CD8-positive, alpha-beta memory T cell (primary cell): ENCODE measurements at regions not wholly inside any gene's neighbourhood (a gene's known extent, or its start where the extent isn't known, plus 50 kb on each side); places are given as distances from the start of the nearest gene placed in this dataset.

ENCODE experiments used
- CTCF ChIA-PET: fragments of 350-600 bp; sonication (Branson Sonifier 250); formaldehyde crosslinking; loops from one replicate; lab custom pipeline; 2021; ENCODE audit warnings: antibody characterized with exemption; lab: Charles Lee
- POLR2A ChIA-PET: fragments of 350-600 bp; sonication (Branson Sonifier 250); formaldehyde crosslinking; loops from one replicate; lab custom pipeline; 2021; ENCODE audit warnings: antibody characterized with exemption; lab: Charles Lee
- DNase-seq, 5 donors: peaks; one replicate each; pipeline versions ENCODE4 v3.0.0 to v3.0.0-alpha.2; 2020 to 2022; ENCODE audit warnings: mixed read lengths in 1 of 5
- H3K27ac ChIP-seq: one replicate; pipeline ENCODE4 v1.7.0; 2013; ENCODE audit warnings: low read depth, mild to moderate bottlenecking, low read length, moderate library complexity
- H3K27me3 ChIP-seq: 2 replicates; pipeline ENCODE4 v1.7.0; 2013; ENCODE audit warnings: low read length, mild to moderate bottlenecking; ENCODE audit not compliant: insufficient read depth, poor library complexity, severe bottlenecking
- H3K36me3 ChIP-seq: 2 replicates; pipeline ENCODE4 v1.7.0; 2013; ENCODE audit warnings: mild to moderate bottlenecking, low read length, moderate library complexity; ENCODE audit not compliant: insufficient read depth
- H3K4me1 ChIP-seq: 2 replicates; pipeline ENCODE4 v1.7.0; 2013; ENCODE audit warnings: mild to moderate bottlenecking, low read length, moderate library complexity; ENCODE audit not compliant: insufficient read depth
- H3K4me3 ChIP-seq: 2 replicates; pipeline ENCODE4 v1.7.0; 2013; ENCODE audit warnings: mild to moderate bottlenecking, low read length
- H3K9me3 ChIP-seq: 2 replicates; pipeline ENCODE4 v1.7.0; 2013; ENCODE audit warnings: mild to moderate bottlenecking, low read length
- H3K27ac Mint-ChIP-seq, 8 donors: one replicate each; pipeline ENCODE4 v1.8.0; 2020 to 2021; ENCODE audit warnings: mixed read lengths in 8 of 8, mild to moderate bottlenecking in 6 of 8, inconsistent platforms in 3 of 8, moderate library complexity in 3 of 8
- H3K27me3 Mint-ChIP-seq, 2 donors: one replicate each; pipeline ENCODE4 v1.8.0; 2020 to 2021; ENCODE audit warnings: mixed read lengths in 2 of 2, mild to moderate bottlenecking in 1 of 2, moderate library complexity in 1 of 2
- H3K36me3 Mint-ChIP-seq, 3 donors: one replicate each; pipeline ENCODE4 v1.8.0; 2020 to 2021; ENCODE audit warnings: mixed read lengths in 3 of 3, inconsistent platforms in 1 of 3, mild to moderate bottlenecking in 1 of 3
- H3K4me1 Mint-ChIP-seq, 3 donors: one replicate each; pipeline ENCODE4 v1.8.0; 2020 to 2021; ENCODE audit warnings: mixed read lengths in 3 of 3, inconsistent platforms in 1 of 3, mild to moderate bottlenecking in 1 of 3
- H3K4me3 Mint-ChIP-seq, 7 donors: one replicate each; pipeline ENCODE4 v1.8.0; 2020 to 2021; ENCODE audit warnings: mixed read lengths in 7 of 7, mild to moderate bottlenecking in 6 of 7, moderate library complexity in 4 of 7, inconsistent platforms in 2 of 7
- H3K9me3 Mint-ChIP-seq, 5 donors: one replicate each; pipeline ENCODE4 v1.8.0; 2020 to 2022; ENCODE audit warnings: mixed read lengths in 5 of 5, mild to moderate bottlenecking in 3 of 5, moderate library complexity in 2 of 5, inconsistent platforms in 1 of 5

DNA sequence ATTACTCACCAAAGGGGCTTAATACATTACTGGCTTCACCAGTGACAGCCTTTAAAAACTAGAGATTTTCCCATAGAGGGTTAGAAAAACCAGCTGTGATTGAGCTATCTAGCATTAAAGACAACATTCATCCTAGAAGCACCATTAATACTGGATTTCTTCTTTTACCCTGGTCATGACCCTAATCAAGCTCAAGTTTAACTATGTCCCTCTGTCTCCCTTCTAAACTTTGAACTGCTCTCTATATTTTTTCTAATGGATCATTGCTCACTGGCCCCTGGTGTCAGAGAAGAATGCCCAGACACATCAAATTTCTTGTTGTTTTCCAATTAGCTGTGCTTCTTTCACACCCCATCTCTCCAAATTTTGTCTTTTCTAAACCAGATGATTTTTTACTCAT, 1101.3 kb downstream of the XPNPEP1 start:
- H3K4me1 Mint-ChIP-seq: no peaks in the 10 kb centered on the region
- Histone ChIP-seq H3K36me3 (no peaks in the 10 kb centered on the region), H3K4me1 (no peaks in the 10 kb centered on the region), H3K27ac (no peak overlapping the region), H3K4me3 (no peak overlapping the region), H3K9me3 (no peaks in the 10 kb centered on the region), H3K27me3 (no peaks in the 10 kb centered on the region)
- H3K27me3 Mint-ChIP-seq: no peaks in the 10 kb centered on the region
- DNase-seq: no peak
- no peaks in the 10 kb centered on the region for H3K36me3 Mint-ChIP-seq
- ChIA-PET POLR2A (no interaction called here), CTCF (no interaction called here)
- H3K4me3 Mint-ChIP-seq: no peak overlapping the region
- peaks cover 4 to 20% (median 8%) of the 10 kb centered on the region in 5 donors for H3K9me3 Mint-ChIP-seq
- H3K27ac Mint-ChIP-seq: no peak overlapping the region

DNA sequence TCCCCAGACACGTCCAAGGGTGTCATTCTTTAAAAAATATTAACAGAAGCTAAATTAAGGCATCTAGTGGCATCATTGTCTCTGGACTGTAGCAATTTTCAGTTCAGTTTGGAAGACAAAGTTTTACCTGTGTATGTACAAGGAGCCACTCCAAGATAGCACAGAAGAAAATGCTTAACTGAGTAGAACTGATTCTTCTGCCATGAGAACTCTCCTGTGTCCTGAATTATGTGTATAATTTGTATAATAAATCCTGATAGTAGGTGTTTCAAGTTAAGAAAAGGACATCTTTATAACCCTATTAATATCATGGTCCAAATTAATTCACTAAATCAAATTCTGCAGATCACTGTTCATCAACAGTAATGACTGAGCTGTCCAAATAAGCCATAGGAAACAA, 1104.0 kb downstream of the XPNPEP1 start:
- Mint-ChIP-seq H3K9me3 (peaks cover 2 to 14% (median 7%) of the 10 kb centered on the region in 5 donors), H3K4me3 (no peak overlapping the region), H3K4me1 (no peaks in the 10 kb centered on the region), H3K36me3 (no peaks in the 10 kb centered on the region), H3K27me3 (no peaks in the 10 kb centered on the region), H3K27ac (no peak overlapping the region)
- no peaks in the 10 kb centered on the region for H3K27me3 ChIP-seq
- no peak overlapping the region for H3K4me3 ChIP-seq
- H3K36me3 ChIP-seq: no peaks in the 10 kb centered on the region
- H3K9me3 ChIP-seq: no peaks in the 10 kb centered on the region
- CTCF ChIA-PET: no interaction called here
- no peaks in the 10 kb centered on the region for H3K4me1 ChIP-seq
- no peak for DNase-seq
- POLR2A ChIA-PET: no interaction called here
- no peak overlapping the region for H3K27ac ChIP-seq

DNA sequence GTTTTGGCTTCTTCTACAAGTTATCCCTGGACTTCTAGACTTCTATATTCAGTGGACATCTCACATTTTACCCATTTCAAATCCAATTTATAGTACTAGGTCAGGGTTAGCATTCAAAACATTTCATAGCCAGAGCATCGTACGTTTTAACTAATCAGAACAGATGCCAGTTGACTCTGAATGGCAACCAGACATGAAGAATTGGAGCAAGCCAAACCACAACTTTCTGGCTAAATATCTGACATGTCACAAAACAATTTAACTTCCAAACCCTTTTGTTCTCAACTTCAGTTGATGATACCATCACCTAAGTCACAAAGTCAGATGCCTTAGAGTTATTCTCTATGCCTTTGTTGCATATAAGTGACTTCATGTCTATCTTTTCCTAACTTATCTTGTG, 1105.7 kb downstream of the XPNPEP1 start:
- H3K36me3 ChIP-seq: no peaks in the 10 kb centered on the region
- POLR2A ChIA-PET: no interaction called here
- Mint-ChIP-seq H3K27me3 (no peaks in the 10 kb centered on the region), H3K4me1 (no peaks in the 10 kb centered on the region), H3K4me3 (no peak overlapping the region), H3K9me3 (peaks cover 5 to 18% (median 8%) of the 10 kb centered on the region in 5 donors), H3K27ac (no peak overlapping the region), H3K36me3 (no peaks in the 10 kb centered on the region)
- CTCF ChIA-PET: no interaction called here
- H3K4me3 ChIP-seq: no peak overlapping the region
- H3K27me3 ChIP-seq: no peaks in the 10 kb centered on the region
- DNase-seq: no peak
- no peaks in the 10 kb centered on the region for H3K4me1 ChIP-seq
- no peaks in the 10 kb centered on the region for H3K9me3 ChIP-seq
- no peak overlapping the region for H3K27ac ChIP-seq

DNA sequence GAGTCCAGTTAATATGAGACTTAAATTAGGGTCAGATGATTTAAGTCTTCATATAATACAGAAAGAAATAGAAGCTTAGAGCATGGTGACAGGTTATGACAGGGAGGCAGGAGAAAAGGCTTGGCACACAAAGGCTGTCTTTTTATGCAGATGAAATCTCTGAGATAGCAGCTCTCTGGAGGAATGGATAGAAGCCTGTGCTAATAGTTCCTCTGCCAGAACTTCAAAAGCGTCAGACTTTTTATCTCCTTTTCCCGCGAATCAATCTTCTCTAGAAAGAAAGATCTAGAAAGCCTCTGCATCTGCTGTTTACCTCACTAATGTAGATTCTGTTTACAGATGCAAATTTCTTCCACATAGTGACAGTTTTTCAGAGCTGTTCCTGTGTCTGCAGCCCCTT, 1106.2 kb downstream of the XPNPEP1 start:
- Histone ChIP-seq H3K4me3 (no peak overlapping the region), H3K4me1 (no peaks in the 10 kb centered on the region), H3K27ac (no peak overlapping the region), H3K9me3 (no peaks in the 10 kb centered on the region), H3K27me3 (no peaks in the 10 kb centered on the region), H3K36me3 (no peaks in the 10 kb centered on the region)
- POLR2A ChIA-PET: no interaction called here
- no peak for DNase-seq
- H3K27me3 Mint-ChIP-seq: no peaks in the 10 kb centered on the region
- no peak overlapping the region for H3K4me3 Mint-ChIP-seq
- CTCF ChIA-PET: no interaction called here
- no peak overlapping the region for H3K27ac Mint-ChIP-seq
- H3K36me3 Mint-ChIP-seq: no peaks in the 10 kb centered on the region
- no peaks in the 10 kb centered on the region for H3K4me1 Mint-ChIP-seq
- H3K9me3 Mint-ChIP-seq: peaks cover 4 to 22% (median 8%) of the 10 kb centered on the region in 5 donors

DNA sequence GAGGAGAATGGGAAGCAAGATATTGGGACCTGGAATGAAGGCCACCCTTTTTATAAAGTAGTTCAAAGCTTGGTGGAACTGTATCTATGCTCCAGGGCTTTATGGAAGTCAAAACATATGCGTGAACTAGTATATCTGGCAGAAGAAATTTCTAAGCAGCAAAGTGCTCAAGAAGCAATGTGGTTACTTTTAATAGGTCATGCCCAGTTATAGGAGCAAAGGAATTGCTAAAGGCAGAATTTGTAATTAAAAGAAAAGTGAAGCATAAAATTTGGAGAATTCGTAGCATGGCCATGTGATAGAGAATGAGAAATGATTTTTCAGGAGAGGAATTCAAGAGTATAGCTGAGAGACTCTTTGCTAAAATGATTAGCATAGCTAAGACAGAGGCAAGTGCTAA, 1110.4 kb downstream of the XPNPEP1 start:
- Mint-ChIP-seq H3K4me1 (no peaks in the 10 kb centered on the region), H3K27ac (no peak overlapping the region), H3K36me3 (no peaks in the 10 kb centered on the region), H3K4me3 (no peak overlapping the region), H3K27me3 (peaks cover 0 to 2% of the 10 kb centered on the region in 2 donors), H3K9me3 (peaks cover 4 to 22% (median 13%) of the 10 kb centered on the region in 5 donors)
- ChIA-PET POLR2A (no interaction called here), CTCF (no interaction called here)
- no peaks in the 10 kb centered on the region for H3K27me3 ChIP-seq
- no peaks in the 10 kb centered on the region for H3K4me1 ChIP-seq
- no peak overlapping the region for H3K27ac ChIP-seq
- no peaks in the 10 kb centered on the region for H3K9me3 ChIP-seq
- no peak for DNase-seq
- no peaks in the 10 kb centered on the region for H3K36me3 ChIP-seq
- no peak overlapping the region for H3K4me3 ChIP-seq

DNA sequence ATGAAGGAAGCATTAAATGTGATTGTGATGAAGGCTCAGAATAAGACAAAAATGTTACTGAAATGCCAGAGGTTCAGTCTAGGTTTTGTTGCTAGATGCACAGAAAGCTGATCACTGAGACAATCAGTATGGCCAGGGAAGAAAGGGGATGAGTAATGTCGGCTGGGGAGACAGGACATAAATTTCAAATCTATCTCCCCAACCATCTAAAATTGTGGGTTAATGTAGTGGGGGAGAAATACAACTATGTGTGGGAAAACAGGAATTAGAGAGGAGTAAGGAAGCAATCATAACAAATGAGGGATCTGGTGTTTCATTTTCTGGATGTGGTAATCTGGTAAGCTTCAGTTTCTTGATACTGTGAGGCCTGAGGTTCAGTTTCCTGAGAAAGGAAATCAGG, 1111.0 kb downstream of the XPNPEP1 start:
- peaks cover 0 to 2% of the 10 kb centered on the region in 2 donors for H3K27me3 Mint-ChIP-seq
- ChIA-PET POLR2A (no interaction called here), CTCF (no interaction called here)
- H3K4me1 Mint-ChIP-seq: no peaks in the 10 kb centered on the region
- DNase-seq: no peak
- Histone ChIP-seq H3K36me3 (no peaks in the 10 kb centered on the region), H3K9me3 (no peaks in the 10 kb centered on the region), H3K27me3 (no peaks in the 10 kb centered on the region), H3K27ac (no peak overlapping the region), H3K4me3 (no peak overlapping the region), H3K4me1 (no peaks in the 10 kb centered on the region)
- H3K4me3 Mint-ChIP-seq: no peak overlapping the region
- H3K27ac Mint-ChIP-seq: no peak overlapping the region
- peaks cover 5 to 23% (median 13%) of the 10 kb centered on the region in 5 donors for H3K9me3 Mint-ChIP-seq
- H3K36me3 Mint-ChIP-seq: no peaks in the 10 kb centered on the region

DNA sequence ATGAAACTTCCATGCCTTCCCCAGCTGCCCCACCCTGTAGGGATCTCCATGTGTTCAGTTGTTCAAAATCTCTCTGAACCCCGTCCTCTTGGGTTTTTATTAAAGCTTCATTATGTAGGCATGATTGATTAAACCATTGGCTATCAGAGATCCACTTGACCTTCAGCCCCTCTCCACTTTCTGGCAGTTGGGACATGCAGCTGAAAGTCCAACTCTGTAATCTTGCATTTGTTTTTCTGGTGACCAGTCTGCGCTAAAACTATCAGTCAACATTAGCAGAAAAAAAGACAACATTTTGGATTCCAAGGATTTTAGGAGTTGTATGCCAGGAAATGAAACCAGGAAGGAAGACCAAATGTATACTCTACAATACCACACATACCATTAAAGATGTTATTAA, 1115.1 kb downstream of the XPNPEP1 start:
- Mint-ChIP-seq H3K4me1 (no peaks in the 10 kb centered on the region), H3K36me3 (no peaks in the 10 kb centered on the region), H3K27me3 (peaks cover 0 to 2% of the 10 kb centered on the region in 2 donors), H3K27ac (no peak overlapping the region), H3K4me3 (no peak overlapping the region), H3K9me3 (peaks cover 7 to 26% (median 18%) of the 10 kb centered on the region in 5 donors)
- DNase-seq: no peak
- Histone ChIP-seq H3K4me1 (no peaks in the 10 kb centered on the region), H3K27ac (no peak overlapping the region), H3K27me3 (no peaks in the 10 kb centered on the region), H3K4me3 (no peak overlapping the region), H3K9me3 (no peaks in the 10 kb centered on the region), H3K36me3 (no peaks in the 10 kb centered on the region)
- POLR2A ChIA-PET: no interaction called here
- CTCF ChIA-PET: no interaction called here

DNA sequence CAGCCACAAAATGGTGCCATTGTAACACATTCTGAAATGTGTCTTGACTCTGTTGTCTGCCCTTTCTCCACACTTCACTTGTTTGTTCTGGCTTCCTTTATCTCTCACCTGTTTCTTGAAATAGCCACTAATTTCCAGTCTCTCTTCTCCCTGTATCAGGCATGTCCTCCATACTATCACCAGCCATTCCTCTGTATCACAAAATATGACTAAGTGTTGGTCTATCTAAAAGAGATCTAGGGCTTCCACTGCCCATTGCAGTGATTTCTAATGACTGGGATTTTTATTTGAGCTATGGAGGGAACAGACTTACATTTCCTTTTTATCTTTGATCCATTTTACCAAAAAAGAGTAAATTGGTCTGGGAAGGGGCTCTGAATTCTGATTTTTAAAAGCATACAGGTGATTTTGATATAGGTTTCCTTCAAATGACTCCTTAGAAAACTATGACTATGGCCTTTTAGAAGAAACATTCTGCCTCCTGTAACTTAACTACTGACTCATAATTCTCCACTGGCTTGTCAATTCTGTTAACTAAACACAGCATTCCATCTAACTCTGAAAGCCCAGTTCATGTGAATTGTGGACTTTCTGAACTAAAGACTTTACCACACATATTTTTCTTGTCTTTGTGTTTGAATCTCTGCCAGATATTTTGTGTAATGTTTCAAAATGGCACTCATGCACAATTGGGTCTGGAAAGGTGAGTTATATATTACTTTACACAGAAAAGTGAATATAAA, 1121.4 kb downstream of the XPNPEP1 start:
- H3K36me3 ChIP-seq: no peaks in the 10 kb centered on the region
- Mint-ChIP-seq H3K4me1 (no peaks in the 10 kb centered on the region), H3K27me3 (no peaks in the 10 kb centered on the region), H3K4me3 (no peak overlapping the region), H3K27ac (no peak overlapping the region), H3K9me3 (peaks cover 11 to 20% (median 11%) of the 10 kb centered on the region in 5 donors), H3K36me3 (peaks cover 0 to 1% (median 0%) of the 10 kb centered on the region in 3 donors)
- no peaks in the 10 kb centered on the region for H3K27me3 ChIP-seq
- H3K9me3 ChIP-seq: no peaks in the 10 kb centered on the region
- H3K27ac ChIP-seq: no peak overlapping the region
- H3K4me1 ChIP-seq: no peaks in the 10 kb centered on the region
- no peak overlapping the region for H3K4me3 ChIP-seq
- no peak for DNase-seq
- CTCF ChIA-PET: no interaction called here
- POLR2A ChIA-PET: no interaction called here
